AG04450 (cell line): ENCODE measurements at regions not wholly inside any gene's neighbourhood (a gene's known extent, or its start where the extent isn't known, plus 50 kb on each side); places are given as distances from the start of the nearest gene placed in this dataset.
"Not testable (repeated sequence)": the region's sequence is repeated elsewhere in the genome, so short reads cannot be mapped to it uniquely, and the experiment has no call there.

Experiments used
- CTCF ChIA-PET: fragments of 300-600, 350-600 bp; formaldehyde crosslinking; extraction: SDS; loops from one replicate; lab custom pipeline; 2022; ENCODE audit warnings: antibody characterized with exemption, inconsistent platforms; lab: Charles Lee
- POLR2A ChIA-PET: fragments of 350-600 bp; formaldehyde crosslinking; extraction: SDS; loops from one replicate; lab custom pipeline; 2021; ENCODE audit warnings: antibody characterized with exemption, inconsistent platforms; lab: Yijun Ruan, JAX
- DNase-seq: peaks from one replicate; pipeline ENCODE4 v3.0.0-alpha.2; 2011; ENCODE audit warnings: low read depth, low spot score
- H3K27ac ChIP-seq: one replicate; pipeline ENCODE4 v1.5.1; 2012; ENCODE audit warnings: low read depth, low read length, control low read depth
- H3K27me3 ChIP-seq: one replicate; pipeline ENCODE4 v1.6.0; 2012; ENCODE audit warnings: low read length; ENCODE audit not compliant: control insufficient read depth, insufficient read depth
- H3K4me3 ChIP-seq: 2 replicates; pipeline ENCODE4 v1.5.1; 2011; ENCODE audit warnings: mild to moderate bottlenecking, low read depth, low read length, control low read depth
- H3K9me3 ChIP-seq: 2 replicates; pipeline ENCODE4 v1.5.1; 2012; ENCODE audit warnings: low read length; ENCODE audit not compliant: control insufficient read depth, insufficient read depth
- TF ChIP-seq, protein P1 (sequence below): IDR thresholded peaks from 2 replicates; pipeline ENCODE4 v1.5.1; 2011; ENCODE audit warnings: low read depth, low read length, control low read depth, inconsistent platforms

DNA sequence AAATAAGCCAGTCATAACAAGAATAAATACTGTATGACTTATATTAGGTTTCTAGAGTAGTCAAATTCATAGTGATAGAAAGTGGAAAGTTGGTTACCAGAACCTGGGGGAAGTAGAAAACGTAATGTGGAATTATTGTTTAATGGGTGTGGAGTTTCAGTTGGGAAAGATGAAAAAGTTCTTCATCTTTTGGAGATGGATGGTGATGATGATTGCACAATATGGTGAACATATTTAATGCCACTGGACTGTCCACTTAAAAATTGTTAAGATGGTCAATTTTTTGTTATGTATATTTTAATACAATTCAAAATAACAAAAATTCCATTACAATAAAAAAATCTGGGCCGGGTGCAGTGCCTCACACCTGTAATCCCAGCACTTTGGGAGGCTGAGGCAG, 289.6 kb downstream of the ZIC3 start:
- POLR2A ChIA-PET, result no interaction called here
- DNase-seq, result no peak

DNA sequence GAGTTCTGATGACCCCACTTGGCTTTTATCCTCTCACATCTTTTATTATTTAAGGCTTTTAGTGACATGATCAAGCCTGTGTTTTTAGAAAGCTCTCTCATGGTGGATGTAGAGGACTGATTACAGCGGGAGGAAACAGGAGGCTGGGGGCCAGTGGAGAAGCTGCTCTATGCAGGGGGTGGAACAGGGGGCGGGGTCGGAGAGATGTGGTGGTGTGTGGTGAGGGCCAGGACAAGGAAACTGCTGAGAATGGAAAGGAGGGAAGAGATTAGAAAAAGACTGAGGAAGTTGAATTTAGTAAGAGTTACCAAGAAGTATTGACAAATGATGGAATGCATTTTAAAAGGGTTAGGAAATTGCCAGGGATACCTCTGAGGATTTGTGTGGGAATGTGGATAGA, 292.2 kb downstream of the ZIC3 start:
- Histone ChIP-seq H3K27me3 (no peaks in the 10 kb centered on the region), H3K9me3 (no peaks in the 10 kb centered on the region), H3K4me3 (no peak overlapping the region), H3K27ac (no peak overlapping the region)
- TF ChIP-seq, protein P1, sequence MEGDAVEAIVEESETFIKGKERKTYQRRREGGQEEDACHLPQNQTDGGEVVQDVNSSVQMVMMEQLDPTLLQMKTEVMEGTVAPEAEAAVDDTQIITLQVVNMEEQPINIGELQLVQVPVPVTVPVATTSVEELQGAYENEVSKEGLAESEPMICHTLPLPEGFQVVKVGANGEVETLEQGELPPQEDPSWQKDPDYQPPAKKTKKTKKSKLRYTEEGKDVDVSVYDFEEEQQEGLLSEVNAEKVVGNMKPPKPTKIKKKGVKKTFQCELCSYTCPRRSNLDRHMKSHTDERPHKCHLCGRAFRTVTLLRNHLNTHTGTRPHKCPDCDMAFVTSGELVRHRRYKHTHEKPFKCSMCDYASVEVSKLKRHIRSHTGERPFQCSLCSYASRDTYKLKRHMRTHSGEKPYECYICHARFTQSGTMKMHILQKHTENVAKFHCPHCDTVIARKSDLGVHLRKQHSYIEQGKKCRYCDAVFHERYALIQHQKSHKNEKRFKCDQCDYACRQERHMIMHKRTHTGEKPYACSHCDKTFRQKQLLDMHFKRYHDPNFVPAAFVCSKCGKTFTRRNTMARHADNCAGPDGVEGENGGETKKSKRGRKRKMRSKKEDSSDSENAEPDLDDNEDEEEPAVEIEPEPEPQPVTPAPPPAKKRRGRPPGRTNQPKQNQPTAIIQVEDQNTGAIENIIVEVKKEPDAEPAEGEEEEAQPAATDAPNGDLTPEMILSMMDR, result no peak
- CTCF ChIA-PET, result no interaction called here
- POLR2A ChIA-PET, result no interaction called here
- no peak for DNase-seq

More for the DNA sequence above, 289.6 kb downstream of the ZIC3 start:
- Histone ChIP-seq H3K9me3 (no peaks in the 10 kb centered on the region), H3K27me3 (no peaks in the 10 kb centered on the region), H3K4me3 (no peak overlapping the region), H3K27ac (no peak overlapping the region)
- CTCF ChIA-PET, result no interaction called here
- TF ChIP-seq, protein P1, result no peak

DNA sequence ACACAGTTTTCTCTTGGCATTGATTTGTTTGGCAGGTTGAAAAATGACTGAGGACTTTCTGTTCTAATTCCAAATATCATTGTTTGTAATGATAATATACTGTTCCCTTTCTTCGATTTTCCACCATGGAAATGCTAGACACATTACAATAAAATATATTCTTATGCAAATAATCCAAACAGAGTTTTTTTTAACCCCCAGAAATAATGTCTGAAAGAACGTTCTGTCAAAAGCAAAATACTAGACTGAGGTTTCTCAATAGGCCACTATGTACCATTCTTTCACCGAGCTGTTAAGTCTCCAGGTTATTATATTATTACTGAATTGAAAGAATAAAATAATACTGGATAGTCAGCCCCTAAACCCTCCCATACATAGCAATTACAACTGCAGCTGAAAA, 312.5 kb downstream of the ZIC3 start:
- DNase-seq, result no peak
- no peaks in the 10 kb centered on the region for H3K9me3 ChIP-seq
- H3K27ac ChIP-seq, result no peak overlapping the region
- no peaks in the 10 kb centered on the region for H3K27me3 ChIP-seq
- TF ChIP-seq, protein P1, result no peak
- H3K4me3 ChIP-seq, result no peak overlapping the region
- CTCF ChIA-PET, result no interaction called here
- POLR2A ChIA-PET, result no interaction called here

DNA sequence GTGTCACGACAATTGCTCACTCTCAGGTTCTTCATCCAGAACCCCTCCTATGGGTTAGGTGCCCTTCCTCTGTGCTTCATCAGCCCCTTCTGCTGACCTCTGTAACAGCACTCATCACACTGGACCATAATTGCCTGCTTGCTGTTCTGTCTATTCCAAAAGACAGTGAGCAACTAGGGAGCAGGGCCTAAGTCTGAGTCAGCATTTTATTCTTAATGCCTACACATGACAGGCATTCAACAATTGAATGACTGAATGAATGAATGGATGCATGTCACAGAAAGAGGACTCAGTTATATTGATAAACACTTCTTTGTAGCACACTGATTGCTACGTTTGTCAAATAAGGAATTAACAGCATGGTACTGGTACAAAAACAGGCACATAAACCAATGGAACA, 317.0 kb downstream of the ZIC3 start:
- TF ChIP-seq, protein P1, result no peak
- POLR2A ChIA-PET, result no interaction called here
- Histone ChIP-seq H3K27ac (no peak overlapping the region), H3K4me3 (no peak overlapping the region), H3K27me3 (no peaks in the 10 kb centered on the region), H3K9me3 (no peaks in the 10 kb centered on the region)
- CTCF ChIA-PET, result no interaction called here
- no peak for DNase-seq

DNA sequence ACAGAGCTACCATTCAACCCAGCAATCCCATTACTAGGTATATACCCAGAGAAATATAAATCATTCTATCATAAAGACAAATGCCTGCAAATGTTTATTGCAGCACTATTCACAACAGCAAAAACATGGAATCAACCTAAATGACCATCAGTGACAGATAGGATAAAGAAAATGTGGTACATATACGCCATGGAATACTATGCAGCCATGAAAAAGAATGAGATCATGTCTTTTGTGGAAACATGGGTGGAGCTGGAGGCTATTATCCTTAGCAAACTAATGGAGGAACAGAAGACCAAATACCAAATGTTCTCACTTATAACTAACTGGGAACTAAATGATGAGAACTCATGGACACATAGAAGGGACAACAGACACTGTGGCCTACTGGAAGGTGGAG, 318.9 kb downstream of the ZIC3 start:
- DNase-seq, CTCF ChIA-PET, H3K27ac ChIP-seq, H3K27me3 ChIP-seq, H3K9me3 ChIP-seq, H3K4me3 ChIP-seq, POLR2A ChIA-PET: not testable (repeated sequence)

DNA sequence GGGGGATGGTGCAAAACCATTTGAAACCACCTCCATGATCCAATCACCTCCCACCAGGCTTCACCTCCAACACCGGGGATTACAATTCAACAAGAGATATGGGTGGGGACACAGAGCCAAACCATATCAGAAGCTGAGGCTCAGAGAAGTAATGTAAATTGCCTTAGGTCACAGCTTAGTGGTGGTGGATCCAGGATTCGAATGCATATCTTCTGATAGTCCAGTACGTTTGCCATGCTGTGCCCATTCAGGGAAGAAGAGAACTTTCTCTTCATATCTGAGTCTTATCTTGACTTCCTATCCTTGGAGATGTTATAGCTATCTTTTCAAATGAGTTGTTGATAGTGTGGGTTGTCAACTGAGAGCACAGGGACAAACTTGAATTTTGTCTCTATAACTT, 325.5 kb downstream of the ZIC3 start:
- DNase-seq, result no peak
- Histone ChIP-seq H3K27ac (no peak overlapping the region), H3K27me3 (no peaks in the 10 kb centered on the region), H3K4me3 (no peak overlapping the region), H3K9me3 (no peaks in the 10 kb centered on the region; the same call in 1 of the 2 replicates)
- ChIA-PET CTCF (no interaction called here), POLR2A (no interaction called here)
- TF ChIP-seq, protein P1, result no peak
